ENCODE measurements at regions not wholly inside any gene's neighbourhood (a gene's known extent, or its start where the extent isn't known, plus 50 kb on each side); places are given as distances from the start of the nearest gene placed in this dataset.

DNA sequence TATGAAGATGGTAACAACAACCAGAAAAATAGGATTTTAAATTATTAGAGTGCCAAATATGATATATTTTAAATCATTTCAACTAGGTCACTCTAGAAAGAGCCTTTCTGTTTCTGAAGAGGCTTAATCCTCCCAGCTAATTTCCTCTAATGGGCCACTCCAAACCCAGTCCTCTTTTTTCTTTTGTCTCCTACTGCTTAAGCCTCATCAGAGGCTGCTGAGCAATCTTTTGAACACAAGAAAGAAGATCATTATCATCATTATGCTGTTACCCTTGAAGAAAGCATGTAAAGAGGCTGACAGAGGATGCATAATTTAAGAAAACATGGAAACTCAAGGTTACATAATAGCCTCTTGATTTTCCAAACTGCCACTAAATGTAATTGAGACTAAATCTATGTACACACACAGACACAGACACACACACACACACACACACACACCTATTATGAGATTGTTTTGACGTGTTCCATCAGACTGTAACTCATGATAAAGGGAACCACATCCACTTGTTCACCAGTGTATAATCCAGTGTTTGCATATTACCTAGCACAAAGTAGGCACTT lies 519.6 kb downstream of the METTL15 start:
- 76 to 88% methylated on average over 1 of the region's 1 CpG for WGBS, 2 donors
- DNase-seq (no peak), ATAC-seq (ENCODE audit: insufficient read depth, low FRiP score) (no peak)
- H3K4me3 ChIP-seq: no peak overlapping the region
- TF ChIP-seq, protein P1, sequence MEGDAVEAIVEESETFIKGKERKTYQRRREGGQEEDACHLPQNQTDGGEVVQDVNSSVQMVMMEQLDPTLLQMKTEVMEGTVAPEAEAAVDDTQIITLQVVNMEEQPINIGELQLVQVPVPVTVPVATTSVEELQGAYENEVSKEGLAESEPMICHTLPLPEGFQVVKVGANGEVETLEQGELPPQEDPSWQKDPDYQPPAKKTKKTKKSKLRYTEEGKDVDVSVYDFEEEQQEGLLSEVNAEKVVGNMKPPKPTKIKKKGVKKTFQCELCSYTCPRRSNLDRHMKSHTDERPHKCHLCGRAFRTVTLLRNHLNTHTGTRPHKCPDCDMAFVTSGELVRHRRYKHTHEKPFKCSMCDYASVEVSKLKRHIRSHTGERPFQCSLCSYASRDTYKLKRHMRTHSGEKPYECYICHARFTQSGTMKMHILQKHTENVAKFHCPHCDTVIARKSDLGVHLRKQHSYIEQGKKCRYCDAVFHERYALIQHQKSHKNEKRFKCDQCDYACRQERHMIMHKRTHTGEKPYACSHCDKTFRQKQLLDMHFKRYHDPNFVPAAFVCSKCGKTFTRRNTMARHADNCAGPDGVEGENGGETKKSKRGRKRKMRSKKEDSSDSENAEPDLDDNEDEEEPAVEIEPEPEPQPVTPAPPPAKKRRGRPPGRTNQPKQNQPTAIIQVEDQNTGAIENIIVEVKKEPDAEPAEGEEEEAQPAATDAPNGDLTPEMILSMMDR (IDR thresholded peaks at IDR 0.05; ENCODE audit: control extremely low read depth, extremely low read depth): no peak
- no peak overlapping the region for H3K27ac ChIP-seq (ENCODE audit: low read depth in 1 of 2, low read length in 1 of 2)
- peaks cover 0 to 2% (median 0%) of the 10 kb centered on the region in 3 donors for H3K27me3 ChIP-seq (ENCODE audit: control insufficient read depth in 3 of 3, insufficient read depth in 3 of 3, low read length in 2 of 3)
- H3K9me3 ChIP-seq (ENCODE audit: control insufficient read depth in 4 of 4, insufficient read depth in 3 of 4, low read length in 3 of 4): peaks cover 0 to 3% (median 0%) of the 10 kb centered on the region in 4 donors
- H3K4me1 ChIP-seq (ENCODE audit: control insufficient read depth in 5 of 5, insufficient read depth in 5 of 5, low read length in 5 of 5): no peaks in the 10 kb centered on the region
- no peaks in the 10 kb centered on the region for H3K36me3 ChIP-seq (ENCODE audit: control insufficient read depth in 4 of 4, insufficient read depth in 4 of 4, low read length in 4 of 4)
- no peak overlapping the region for H3K9ac ChIP-seq (ENCODE audit: insufficient read depth in 1 of 2, low read length in 2 of 2)

DNA sequence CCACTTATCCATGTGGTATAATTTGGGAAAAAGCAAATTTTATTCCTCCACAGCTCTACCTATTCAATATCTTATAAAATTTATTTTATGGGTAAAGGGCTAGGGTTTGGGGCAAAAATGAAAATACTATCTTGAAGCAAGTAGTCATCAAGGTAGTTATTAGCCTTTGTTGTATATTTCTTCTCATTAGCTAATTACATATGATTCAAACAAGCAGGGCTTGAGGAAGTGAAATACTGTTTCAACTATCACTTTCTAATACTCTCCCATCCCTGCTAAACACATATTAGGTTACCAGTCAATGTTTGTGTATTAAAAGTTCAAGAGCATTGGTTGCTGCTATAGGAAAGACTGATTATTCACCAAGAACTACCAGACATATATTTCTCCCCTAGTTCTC lies 517.3 kb downstream of the METTL15 start:
- no peak overlapping the region for H3K27ac ChIP-seq (ENCODE audit: low read depth in 1 of 2, low read length in 1 of 2)
- no peaks in the 10 kb centered on the region for H3K36me3 ChIP-seq (ENCODE audit: control insufficient read depth in 4 of 4, insufficient read depth in 4 of 4, low read length in 4 of 4)
- H3K9me3 ChIP-seq (ENCODE audit: control insufficient read depth in 4 of 4, insufficient read depth in 3 of 4, low read length in 3 of 4): peaks cover 0 to 7% (median 0%) of the 10 kb centered on the region in 4 donors
- TF ChIP-seq, protein P1 (IDR thresholded peaks at IDR 0.05; ENCODE audit: control extremely low read depth, extremely low read depth): no peak
- H3K4me3 ChIP-seq: no peak overlapping the region
- DNase-seq (no peak), ATAC-seq (ENCODE audit: insufficient read depth, low FRiP score) (no peak)
- no peaks in the 10 kb centered on the region for H3K27me3 ChIP-seq (ENCODE audit: control insufficient read depth in 3 of 3, insufficient read depth in 3 of 3, low read length in 2 of 3)
- H3K9ac ChIP-seq (ENCODE audit: insufficient read depth in 1 of 2, low read length in 2 of 2): no peak overlapping the region
- H3K4me1 ChIP-seq (ENCODE audit: control insufficient read depth in 5 of 5, insufficient read depth in 5 of 5, low read length in 5 of 5): peaks cover 0 to 4% (median 0%) of the 10 kb centered on the region in 5 donors

DNA sequence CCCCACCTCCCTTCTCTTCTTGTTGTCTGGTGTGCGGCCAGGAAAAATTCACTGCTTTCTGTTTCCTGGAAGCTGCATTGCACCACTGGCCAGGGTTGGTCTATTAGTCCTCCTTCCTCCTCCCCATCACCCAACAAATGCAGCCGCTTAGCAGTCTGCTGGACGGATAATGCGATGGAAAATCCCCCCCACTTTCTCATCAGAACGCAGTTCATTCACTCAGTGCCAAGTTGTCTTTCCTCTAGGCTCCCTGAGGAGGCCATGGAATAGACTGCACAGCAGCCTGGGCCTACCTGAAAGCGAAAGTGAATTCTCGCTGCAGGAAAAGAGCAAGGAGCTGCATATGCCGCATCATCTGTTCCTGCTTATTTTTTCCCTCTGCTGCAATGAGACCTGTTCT lies 513.6 kb downstream of the METTL15 start:
- no peaks in the 10 kb centered on the region for H3K27me3 ChIP-seq (ENCODE audit: control insufficient read depth in 3 of 3, insufficient read depth in 3 of 3, low read length in 2 of 3)
- DNase-seq: no peak
- TF ChIP-seq, protein P1 (IDR thresholded peaks at IDR 0.05; ENCODE audit: control extremely low read depth, extremely low read depth): no peak
- no peak overlapping the region for H3K4me3 ChIP-seq
- ATAC-seq (ENCODE audit: insufficient read depth, low FRiP score): no peak
- H3K27ac ChIP-seq (ENCODE audit: low read depth in 1 of 2, low read length in 1 of 2): peak overlapping the region in 1 of 2 donors; percentile 22
- H3K9me3 ChIP-seq (ENCODE audit: control insufficient read depth in 4 of 4, insufficient read depth in 3 of 4, low read length in 3 of 4): peaks cover 0 to 7% (median 0%) of the 10 kb centered on the region in 4 donors
- H3K9ac ChIP-seq (ENCODE audit: insufficient read depth in 1 of 2, low read length in 2 of 2): no peak overlapping the region
- no peaks in the 10 kb centered on the region for H3K36me3 ChIP-seq (ENCODE audit: control insufficient read depth in 4 of 4, insufficient read depth in 4 of 4, low read length in 4 of 4)
- WGBS, 2 donors: 68 to 84% methylated on average over 8 of the region's 8 CpGs
- peaks cover 0 to 4% (median 2%) of the 10 kb centered on the region in 5 donors for H3K4me1 ChIP-seq (ENCODE audit: control insufficient read depth in 5 of 5, insufficient read depth in 5 of 5, low read length in 5 of 5)

All from lung (tissue), 11 donors.